Panc1 (cell line): ENCODE measurements at regions not wholly inside any gene's neighbourhood (a gene's known extent, or its start where the extent isn't known, plus 50 kb on each side); places are given as distances from the start of the nearest gene placed in this dataset.

Experiments used
- CTCF ChIP-seq: fragments of 450-650 bp; IDR thresholded peaks from 2 replicates; pipeline ENCODE4 v1.5.1; 2017; ENCODE audit warnings: mild to moderate bottlenecking
- REST ChIP-seq, 2 experiments: IDR thresholded peaks; 2 replicates each; pipeline ENCODE4 v1.6.1; 2011 to 2012; ENCODE audit warnings: low read depth in 2 of 2, control low read depth in 1 of 2, low read length in 1 of 2, mild to moderate bottlenecking in 1 of 2, moderate library complexity in 1 of 2; ENCODE audit not compliant: insufficient read depth in 1 of 2

- TF ChIP-seq CTCF (no peak), REST (IDR thresholded peaks at IDR 0.05; ENCODE audit: insufficient read depth in 1 of 2, low read depth in 2 of 2, low read length in 1 of 2) (no peak)
These were observed 317.6 kb upstream of the KLF4 start for GRCh38 chr9:107807183-107807582.
